ENCODE measurements at regions not wholly inside any gene's neighbourhood (a gene's known extent, or its start where the extent isn't known, plus 50 kb on each side); places are given as distances from the start of the nearest gene placed in this dataset.

DNA sequence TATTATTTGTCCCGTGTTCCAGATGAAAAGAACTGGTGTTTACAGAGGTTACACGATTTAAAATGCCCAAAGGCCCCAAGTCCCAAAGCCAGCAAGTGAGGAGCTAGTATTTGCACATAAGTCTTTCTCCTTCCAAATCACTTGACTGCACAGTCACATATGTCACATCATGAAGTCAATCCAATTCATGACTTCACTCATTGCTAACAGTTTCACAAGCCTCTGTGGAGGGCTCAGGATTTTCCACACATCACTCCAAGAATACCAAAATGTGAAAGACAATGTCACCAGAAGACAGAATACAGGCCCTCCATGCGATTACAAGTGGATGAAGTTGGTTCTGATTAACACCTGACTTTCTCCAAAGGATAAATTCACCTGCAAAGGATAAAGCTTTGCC lies 283.1 kb upstream of the UBE2E2 start:
- WGBS (ENCODE audit: insufficient coverage, insufficient read length) = no CpG with 5 or more reads among the region's 3 CpGs
- no peaks in the 10 kb centered on the region for H3K4me1 ChIP-seq (ENCODE audit: control insufficient read depth, insufficient read depth, low read length)
- no peak for DNase-seq (ENCODE audit: low read depth, low spot score)
- H3K9me3 ChIP-seq (ENCODE audit: control insufficient read depth, insufficient read depth, low read length) = no peaks in the 10 kb centered on the region
- H3K27ac ChIP-seq (ENCODE audit: low read length) = no peak overlapping the region
- H3K27me3 ChIP-seq (ENCODE audit: control insufficient read depth, insufficient read depth, low read length) = no peaks in the 10 kb centered on the region
- no peaks in the 10 kb centered on the region for H3K36me3 ChIP-seq (ENCODE audit: control insufficient read depth, insufficient read depth, low read length)
- H3K4me3 ChIP-seq (ENCODE audit: low read length) = no peak overlapping the region

DNA sequence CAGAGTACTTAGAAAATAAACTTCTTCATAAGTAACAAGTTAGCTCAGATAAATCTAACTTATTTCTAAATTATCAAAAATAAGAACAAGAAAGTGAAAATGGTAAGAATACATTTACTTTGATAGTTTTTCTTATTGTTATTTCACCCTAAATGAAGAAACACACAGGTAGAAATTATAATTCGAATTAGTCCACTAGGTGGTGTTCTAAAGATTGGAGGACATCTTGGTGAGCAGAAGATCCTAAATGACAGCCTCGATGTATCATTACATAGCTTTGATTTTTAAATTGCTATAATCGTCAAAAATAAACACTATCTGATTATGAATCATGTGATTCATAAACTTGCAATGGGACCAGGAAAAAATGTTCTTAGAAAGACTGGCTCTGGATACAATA lies 280.8 kb upstream of the UBE2E2 start:
- no peak overlapping the region for H3K27ac ChIP-seq (ENCODE audit: low read length)
- no peak overlapping the region for H3K4me3 ChIP-seq (ENCODE audit: low read length)
- no CpG with 5 or more reads among the region's 3 CpGs for WGBS (ENCODE audit: insufficient coverage, insufficient read length)
- DNase-seq (ENCODE audit: low read depth, low spot score) = no peak
- H3K36me3 ChIP-seq (ENCODE audit: control insufficient read depth, insufficient read depth, low read length) = no peaks in the 10 kb centered on the region
- no peaks in the 10 kb centered on the region for H3K27me3 ChIP-seq (ENCODE audit: control insufficient read depth, insufficient read depth, low read length)
- no peaks in the 10 kb centered on the region for H3K9me3 ChIP-seq (ENCODE audit: control insufficient read depth, insufficient read depth, low read length)
- no peaks in the 10 kb centered on the region for H3K4me1 ChIP-seq (ENCODE audit: control insufficient read depth, insufficient read depth, low read length)

DNA sequence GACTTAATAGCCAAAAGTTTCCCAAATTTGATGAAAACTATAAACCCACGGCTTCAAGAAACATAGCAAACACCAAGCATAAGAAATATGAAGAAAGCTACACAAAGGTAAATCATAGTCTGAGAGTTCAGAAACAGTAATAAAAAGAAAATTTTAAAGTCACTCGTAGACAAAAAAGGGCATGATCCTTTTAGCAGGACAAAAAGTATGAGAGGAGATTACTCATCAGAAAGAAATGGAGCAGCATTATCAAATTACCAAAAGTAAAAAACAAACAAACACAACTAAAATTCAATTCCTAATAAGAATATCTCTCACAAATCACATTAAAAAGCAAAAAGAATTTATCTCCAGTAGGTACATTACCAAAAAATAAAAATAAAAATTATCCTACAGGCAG lies 279.4 kb upstream of the UBE2E2 start:
- Histone ChIP-seq H3K4me1 (ENCODE audit: control insufficient read depth, insufficient read depth, low read length) (no peaks in the 10 kb centered on the region), H3K27me3 (ENCODE audit: control insufficient read depth, insufficient read depth, low read length) (no peaks in the 10 kb centered on the region), H3K4me3 (ENCODE audit: low read length) (no peak overlapping the region), H3K9me3 (ENCODE audit: control insufficient read depth, insufficient read depth, low read length) (no peaks in the 10 kb centered on the region), H3K27ac (ENCODE audit: low read length) (no peak overlapping the region), H3K36me3 (ENCODE audit: control insufficient read depth, insufficient read depth, low read length) (no peaks in the 10 kb centered on the region)
- DNase-seq (ENCODE audit: low read depth, low spot score) = no peak
- no CpG with 5 or more reads among the region's 2 CpGs for WGBS (ENCODE audit: insufficient coverage, insufficient read length)

DNA sequence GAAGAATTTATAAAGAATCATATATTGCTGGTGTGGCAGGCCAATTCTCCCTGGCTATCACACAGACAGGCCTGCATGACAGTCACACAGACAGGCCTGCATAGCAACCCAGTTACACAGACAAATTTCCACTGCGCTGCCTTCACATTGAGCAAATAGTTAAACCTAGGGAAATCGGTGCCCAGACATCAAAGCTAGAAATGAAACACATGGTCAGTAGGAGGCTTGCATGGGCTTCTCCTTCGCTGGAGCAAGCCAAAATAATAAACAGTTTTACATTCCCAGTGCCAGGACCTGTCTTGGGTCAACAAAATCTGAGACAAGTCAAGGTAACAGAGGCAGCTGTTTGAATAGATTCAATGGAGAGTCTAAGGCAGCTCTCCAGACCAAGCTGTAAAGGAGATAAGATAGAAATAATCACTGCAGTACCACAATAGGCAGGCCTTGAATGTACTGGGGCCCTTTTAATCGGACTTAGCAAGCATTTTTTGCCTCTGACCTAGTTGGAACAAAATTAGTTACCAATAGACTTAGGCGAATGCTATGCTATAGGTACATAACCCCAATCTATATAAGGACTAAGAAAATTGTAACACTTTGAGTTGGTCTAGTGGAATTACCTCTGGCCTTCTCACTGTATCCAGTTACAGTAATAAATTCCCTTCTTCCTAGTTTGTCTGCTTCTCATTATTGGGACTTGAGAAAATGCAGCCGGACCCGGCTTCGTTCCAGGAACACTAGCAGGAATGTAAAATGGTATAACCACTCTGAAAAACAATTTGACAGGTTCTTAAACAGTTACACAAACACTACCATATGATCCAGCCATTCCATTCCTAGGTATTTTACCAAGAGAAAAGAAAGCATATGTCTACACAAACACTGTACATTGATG lies 274.7 kb upstream of the UBE2E2 start:
- WGBS (ENCODE audit: insufficient coverage, insufficient read length) = no CpG with 5 or more reads among the region's 8 CpGs
- no peak for DNase-seq (ENCODE audit: low read depth, low spot score)
- Histone ChIP-seq H3K9me3 (ENCODE audit: control insufficient read depth, insufficient read depth, low read length) (no peaks in the 10 kb centered on the region), H3K4me1 (ENCODE audit: control insufficient read depth, insufficient read depth, low read length) (no peaks in the 10 kb centered on the region), H3K4me3 (ENCODE audit: low read length) (no peak overlapping the region), H3K27ac (ENCODE audit: low read length) (no peak overlapping the region), H3K36me3 (ENCODE audit: control insufficient read depth, insufficient read depth, low read length) (no peaks in the 10 kb centered on the region), H3K27me3 (ENCODE audit: control insufficient read depth, insufficient read depth, low read length) (no peaks in the 10 kb centered on the region; the same call in 1 of the 2 replicates)

GRCh38 chr3:22933051-22933840 lies 269.9 kb upstream of the UBE2E2 start:
- Histone ChIP-seq H3K4me3 (ENCODE audit: low read length) (no peak overlapping the region), H3K36me3 (ENCODE audit: control insufficient read depth, insufficient read depth, low read length) (no peaks in the 10 kb centered on the region), H3K27me3 (ENCODE audit: control insufficient read depth, insufficient read depth, low read length) (no peaks in the 10 kb centered on the region; the same call in 1 of the 2 replicates), H3K9me3 (ENCODE audit: control insufficient read depth, insufficient read depth, low read length) (no peaks in the 10 kb centered on the region), H3K4me1 (ENCODE audit: control insufficient read depth, insufficient read depth, low read length) (no peaks in the 10 kb centered on the region), H3K27ac (ENCODE audit: low read length) (no peak overlapping the region)
- no CpG with 5 or more reads among the region's 5 CpGs for WGBS (ENCODE audit: insufficient coverage, insufficient read length)
- no peak for DNase-seq (ENCODE audit: low read depth, low spot score)

GRCh38 chr3:22933841-22934116 lies 269.3 kb upstream of the UBE2E2 start:
- DNase-seq (ENCODE audit: low read depth, low spot score) = no peak
- Histone ChIP-seq H3K9me3 (ENCODE audit: control insufficient read depth, insufficient read depth, low read length) (no peaks in the 10 kb centered on the region), H3K27ac (ENCODE audit: low read length) (no peak overlapping the region), H3K4me3 (ENCODE audit: low read length) (no peak overlapping the region), H3K36me3 (ENCODE audit: control insufficient read depth, insufficient read depth, low read length) (no peaks in the 10 kb centered on the region), H3K27me3 (ENCODE audit: control insufficient read depth, insufficient read depth, low read length) (no peaks in the 10 kb centered on the region; the same call in 1 of the 2 replicates), H3K4me1 (ENCODE audit: control insufficient read depth, insufficient read depth, low read length) (no peaks in the 10 kb centered on the region)

DNA sequence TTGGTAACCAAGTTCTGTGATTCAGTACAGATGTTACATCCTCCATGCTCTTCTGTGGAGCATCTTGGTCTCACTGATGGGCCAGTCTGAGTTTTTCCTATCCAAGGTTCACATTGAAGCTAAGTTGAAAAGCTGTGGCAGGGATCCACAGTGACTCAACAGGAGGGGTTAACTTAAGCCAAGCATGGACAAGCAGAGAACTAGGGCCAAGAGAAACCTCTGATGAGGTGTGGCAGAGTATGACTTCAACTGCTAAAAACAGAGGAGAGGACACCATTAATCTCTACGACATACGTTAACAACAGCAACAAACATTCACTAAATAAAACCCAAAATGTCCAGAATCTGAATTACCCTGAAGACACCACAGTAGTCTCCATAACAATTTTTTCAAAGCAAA lies 268.1 kb upstream of the UBE2E2 start:
- H3K36me3 ChIP-seq (ENCODE audit: control insufficient read depth, insufficient read depth, low read length) = no peaks in the 10 kb centered on the region
- no CpG with 5 or more reads among the region's 2 CpGs for WGBS (ENCODE audit: insufficient coverage, insufficient read length)
- H3K4me3 ChIP-seq (ENCODE audit: low read length) = no peak overlapping the region
- no peak for DNase-seq (ENCODE audit: low read depth, low spot score)
- H3K4me1 ChIP-seq (ENCODE audit: control insufficient read depth, insufficient read depth, low read length) = no peaks in the 10 kb centered on the region
- H3K9me3 ChIP-seq (ENCODE audit: control insufficient read depth, insufficient read depth, low read length) = no peaks in the 10 kb centered on the region
- no peaks in the 10 kb centered on the region; the same call in 1 of the 2 replicates for H3K27me3 ChIP-seq (ENCODE audit: control insufficient read depth, insufficient read depth, low read length)
- no peak overlapping the region for H3K27ac ChIP-seq (ENCODE audit: low read length)

DNA sequence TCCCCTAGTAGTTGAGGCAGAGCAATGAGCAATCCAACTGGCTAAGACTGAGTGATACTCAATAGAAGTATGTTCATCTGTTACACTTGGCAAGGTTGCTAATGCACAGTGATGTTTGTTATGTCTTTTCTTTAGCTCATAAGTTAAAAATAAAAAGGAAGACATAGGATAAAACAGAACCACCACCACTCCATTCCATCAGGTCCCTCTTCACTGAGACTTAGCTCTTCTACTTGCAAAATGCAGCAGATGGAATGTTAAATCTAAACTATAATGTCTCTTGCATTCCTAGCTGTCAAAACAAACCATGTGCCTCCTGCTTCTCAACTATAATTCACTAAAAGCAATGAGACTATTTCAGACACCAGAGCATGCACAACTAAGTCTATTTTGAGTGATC lies 265.6 kb upstream of the UBE2E2 start:
- Histone ChIP-seq H3K9me3 (ENCODE audit: control insufficient read depth, insufficient read depth, low read length) (no peaks in the 10 kb centered on the region), H3K4me1 (ENCODE audit: control insufficient read depth, insufficient read depth, low read length) (no peaks in the 10 kb centered on the region), H3K36me3 (ENCODE audit: control insufficient read depth, insufficient read depth, low read length) (no peaks in the 10 kb centered on the region), H3K4me3 (ENCODE audit: low read length) (no peak overlapping the region), H3K27me3 (ENCODE audit: control insufficient read depth, insufficient read depth, low read length) (no peaks in the 10 kb centered on the region), H3K27ac (ENCODE audit: low read length) (no peak overlapping the region)
- DNase-seq (ENCODE audit: low read depth, low spot score) = no peak

- DNase-seq (ENCODE audit: low read depth, low spot score) = no peak
- no CpG with 5 or more reads among the region's 5 CpGs for WGBS (ENCODE audit: insufficient coverage, insufficient read length)
- no peaks in the 10 kb centered on the region for H3K36me3 ChIP-seq (ENCODE audit: control insufficient read depth, insufficient read depth, low read length)
- no peaks in the 10 kb centered on the region for H3K4me1 ChIP-seq (ENCODE audit: control insufficient read depth, insufficient read depth, low read length)
- no peak overlapping the region for H3K4me3 ChIP-seq (ENCODE audit: low read length)
- H3K27me3 ChIP-seq (ENCODE audit: control insufficient read depth, insufficient read depth, low read length) = no peaks in the 10 kb centered on the region
- H3K9me3 ChIP-seq (ENCODE audit: control insufficient read depth, insufficient read depth, low read length) = no peaks in the 10 kb centered on the region
- H3K27ac ChIP-seq (ENCODE audit: low read length) = no peak overlapping the region
Observed at GRCh38 chr3:22938739-22939138, 264.4 kb upstream of the UBE2E2 start.

DNA sequence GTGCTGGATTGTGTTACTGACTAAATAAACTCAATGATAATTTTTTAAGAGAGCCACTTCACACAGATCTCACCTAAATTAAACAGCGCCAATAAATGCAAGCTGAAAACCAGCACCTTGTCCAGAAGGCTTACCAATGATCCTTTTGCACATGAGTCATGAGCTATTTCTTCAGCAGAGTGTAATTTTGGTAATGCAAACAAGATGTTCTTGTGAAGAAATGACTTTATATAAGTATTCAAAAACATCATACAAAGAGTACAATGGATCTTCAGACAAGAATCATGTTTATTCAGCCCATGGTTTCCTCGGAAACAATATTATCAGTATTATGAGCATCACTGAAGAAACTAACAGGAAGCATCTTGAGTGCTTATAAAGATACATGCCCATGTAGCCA lies 263.8 kb upstream of the UBE2E2 start:
- no peaks in the 10 kb centered on the region for H3K36me3 ChIP-seq (ENCODE audit: control insufficient read depth, insufficient read depth, low read length)
- H3K9me3 ChIP-seq (ENCODE audit: control insufficient read depth, insufficient read depth, low read length) = no peaks in the 10 kb centered on the region
- no peak for DNase-seq (ENCODE audit: low read depth, low spot score)
- no peaks in the 10 kb centered on the region for H3K4me1 ChIP-seq (ENCODE audit: control insufficient read depth, insufficient read depth, low read length)
- H3K27me3 ChIP-seq (ENCODE audit: control insufficient read depth, insufficient read depth, low read length) = no peaks in the 10 kb centered on the region
- WGBS (ENCODE audit: insufficient coverage, insufficient read length) = no CpG with 5 or more reads among the region's 2 CpGs
- no peak overlapping the region for H3K27ac ChIP-seq (ENCODE audit: low read length)
- H3K4me3 ChIP-seq (ENCODE audit: low read length) = no peak overlapping the region

GRCh38 chr3:22940285-22940684 lies 262.8 kb upstream of the UBE2E2 start:
- Histone ChIP-seq H3K4me3 (ENCODE audit: low read length) (no peak overlapping the region), H3K36me3 (ENCODE audit: control insufficient read depth, insufficient read depth, low read length) (no peaks in the 10 kb centered on the region), H3K27me3 (ENCODE audit: control insufficient read depth, insufficient read depth, low read length) (no peaks in the 10 kb centered on the region), H3K4me1 (ENCODE audit: control insufficient read depth, insufficient read depth, low read length) (no peaks in the 10 kb centered on the region), H3K9me3 (ENCODE audit: control insufficient read depth, insufficient read depth, low read length) (no peaks in the 10 kb centered on the region), H3K27ac (ENCODE audit: low read length) (no peak overlapping the region)
- no peak for DNase-seq (ENCODE audit: low read depth, low spot score)
- no CpG with 5 or more reads among the region's 7 CpGs for WGBS (ENCODE audit: insufficient coverage, insufficient read length)
